HCT116 (cell line): ENCODE measurements at regions not wholly inside any gene's neighbourhood (a gene's known extent, or its start where the extent isn't known, plus 50 kb on each side); places are given as distances from the start of the nearest gene placed in this dataset.

Experiments
- ATAC-seq: fragments of 200-7000 bp; cut with Tn5 transposase; 2 replicates; pipeline ENCODE4 v1.9.1; 2020; ENCODE audit warnings: mild to moderate bottlenecking, moderate library complexity
- BruUV-seq: library from RNA; stranded (reverse); fragments of 400-500 nt; replicated peaks from 2 replicates; lab custom pipeline; 2021; lab: Mats Ljungman, UMichigan
- CTCF ChIA-PET: fragments of 300-600 bp; sonication (Branson Sonifier 250); formaldehyde crosslinking; loops from one replicate; lab custom pipeline; 2021; ENCODE audit warnings: antibody characterized with exemption; lab: Charles Lee
- POLR2A ChIA-PET: fragments of 300-600, 350-600 bp; sonication (Branson Sonifier 250); formaldehyde crosslinking; loops from one replicate; lab custom pipeline; 2021; ENCODE audit warnings: antibody characterized with exemption; lab: Charles Lee
- RAD21 ChIA-PET, 2 experiments: fragments of 300-600 bp; sonication (Branson Sonifier 250); formaldehyde crosslinking; loops; one replicate each; lab custom pipeline; 2023; ENCODE audit warnings: low total read pairs in 2 of 2; ENCODE audit not compliant: uncharacterized antibody in 2 of 2, unreplicated experiment in 2 of 2, low non-redundant PET in 1 of 2; lab: Charles Lee
- DNase-seq: peaks from one replicate; pipeline ENCODE4 v3.0.0-alpha.2; 2010; ENCODE audit warnings: low read depth, low spot score
- H2AFZ ChIP-seq: fragments of 200-600 bp; shearing (Covaris generic), sonication (generic); 2 replicates; pipeline ENCODE4 v1.6.1; 2017; ENCODE audit warnings: low read depth, mixed run types, mixed read lengths, antibody characterized with exemption, low read length; ENCODE audit not compliant: poor library complexity, severe bottlenecking
- H3K27ac ChIP-seq: 2 replicates; pipeline ENCODE4 v1.5.1; 2012; ENCODE audit warnings: low read depth, low read length
- H3K27me3 ChIP-seq: fragments of 200-600 bp; sonication (generic); 2 replicates; pipeline ENCODE4 v1.6.1; 2016; ENCODE audit warnings: mixed run types, low read length, mixed read lengths; ENCODE audit not compliant: insufficient read depth
- H3K36me3 ChIP-seq, 2 experiments: fragments of 200-500 bp in 1 of 2; fragments of 200-600 bp in 1 of 2; sonication (Bioruptor generic) in 1 of 2; sonication (generic) in 1 of 2; 2 replicates each; pipeline versions ENCODE4 v1.5.1 to v1.6.1; 2014 to 2016; ENCODE audit warnings: low read length in 2 of 2, inconsistent platforms in 1 of 2, mixed read lengths in 1 of 2, mixed run types in 1 of 2; ENCODE audit not compliant: insufficient read depth in 2 of 2, control insufficient read depth in 1 of 2
- H3K4me1 ChIP-seq, 2 experiments: fragments of 200-600 bp in 1 of 2; sonication (generic) in 1 of 2; 2 replicates each; pipeline versions ENCODE4 v1.5.1 to v1.6.1; 2012 to 2017; ENCODE audit warnings: low read length in 2 of 2, inconsistent platforms in 1 of 2, mild to moderate bottlenecking in 1 of 2, mixed read lengths in 1 of 2, mixed run types in 1 of 2, moderate library complexity in 1 of 2; ENCODE audit not compliant: insufficient read depth in 2 of 2, control insufficient read depth in 1 of 2
- H3K4me2 ChIP-seq: fragments of 200-600 bp; sonication (generic); 2 replicates; pipeline ENCODE4 v1.6.1; 2017; ENCODE audit warnings: mixed run types, low read length, mixed read lengths
- H3K4me3 ChIP-seq, 2 experiments: fragments of 200-600 bp in 1 of 2; sonication (generic) in 1 of 2; replicated peaks in 1 of 2; 2 replicates each; pipeline ENCODE4 v1.5.1; 2011 to 2016; ENCODE audit warnings: low read length in 2 of 2, control low read depth in 1 of 2, low read depth in 1 of 2, mild to moderate bottlenecking in 1 of 2, mixed read lengths in 1 of 2, mixed run types in 1 of 2
- H3K79me2 ChIP-seq: fragments of 200-600 bp; sonication (generic); 2 replicates; pipeline ENCODE4 v1.6.1; 2017; ENCODE audit warnings: mild to moderate bottlenecking, mixed run types, low read length, moderate library complexity, mixed read lengths; ENCODE audit not compliant: insufficient read depth
- H3K9ac ChIP-seq: fragments of 200-600 bp; sonication (generic); 2 replicates; pipeline ENCODE4 v1.6.1; 2016; ENCODE audit warnings: low read length, mixed read lengths
- H3K9me2 ChIP-seq: fragments of 200-600 bp; sonication (generic), shearing (Covaris generic); 2 replicates; pipeline ENCODE4 v1.6.1; 2017; ENCODE audit warnings: mixed run types, mild to moderate bottlenecking, moderate library complexity; ENCODE audit not compliant: insufficient read depth
- H3K9me3 ChIP-seq, 2 experiments: fragments of 200-500 bp in 1 of 2; fragments of 200-600 bp in 1 of 2; sonication (Bioruptor generic) in 1 of 2; sonication (generic) in 1 of 2; 2 replicates each; pipeline ENCODE4 v1.6.1; 2014 to 2017; ENCODE audit warnings: low read length in 2 of 2, mixed read lengths in 2 of 2, inconsistent platforms in 1 of 2, low read depth in 1 of 2, mild to moderate bottlenecking in 1 of 2, mixed run types in 1 of 2, moderate library complexity in 1 of 2; ENCODE audit not compliant: control insufficient read depth in 1 of 2, insufficient read depth in 1 of 2
- H4K20me1 ChIP-seq: fragments of 200-600 bp; sonication (generic), shearing (Covaris generic); 2 replicates; pipeline ENCODE4 v1.6.1; 2017; ENCODE audit warnings: mixed run types, mild to moderate bottlenecking, moderate library complexity; ENCODE audit not compliant: insufficient read depth
- ATF3 ChIP-seq: IDR thresholded peaks from 2 replicates; pipeline ENCODE4 v1.6.1; 2012
- CBX3 ChIP-seq: IDR thresholded peaks from 2 replicates; pipeline ENCODE4 v1.6.1; 2012; ENCODE audit warnings: low read depth
- CEBPB ChIP-seq: IDR thresholded peaks from 2 replicates; pipeline ENCODE4 v1.6.1; 2012; ENCODE audit warnings: low read depth
- CTCF ChIP-seq, 3 experiments: fragments of 200-600 bp in 1 of 3; sonication (generic) in 1 of 3; IDR thresholded peaks in 2 of 3; conservative IDR thresholded peaks in 1 of 3; 2 replicates each; pipeline ENCODE4 v1.5.1; 2012 to 2017; ENCODE audit warnings: low read depth in 2 of 3, low read length in 2 of 3, antibody characterized with exemption in 1 of 3, borderline replicate concordance in 1 of 3, control low read depth in 1 of 3, mild to moderate bottlenecking in 1 of 3, mixed read lengths in 1 of 3, mixed run types in 1 of 3, moderate library complexity in 1 of 3; ENCODE audit not compliant: insufficient read depth in 1 of 3
- EGR1 ChIP-seq: IDR thresholded peaks from 2 replicates; pipeline ENCODE4 v1.6.1; 2012; ENCODE audit warnings: low read depth
- ELF1 ChIP-seq: IDR thresholded peaks from 2 replicates; pipeline ENCODE4 v1.6.1; 2012; ENCODE audit warnings: low read depth, borderline replicate concordance
- EZH2 ChIP-seq: fragments of 200-600 bp; sonication (generic); IDR thresholded peaks from 2 replicates; pipeline ENCODE4 v1.6.1; 2017; ENCODE audit warnings: antibody characterized with exemption, mixed run types
- FOSL1 ChIP-seq: IDR thresholded peaks from 2 replicates; pipeline ENCODE4 v1.6.1; 2012; ENCODE audit warnings: low read depth
- JUND ChIP-seq: IDR thresholded peaks from 2 replicates; pipeline ENCODE4 v1.6.1; 2012
- POLR2A ChIP-seq: IDR thresholded peaks from 2 replicates; pipeline ENCODE4 v1.7.0; 2011; ENCODE audit warnings: borderline replicate concordance; ENCODE audit not compliant: insufficient read depth, insufficient read length; ENCODE audit errors: extremely low read depth
- SIN3A ChIP-seq: IDR thresholded peaks from 2 replicates; pipeline ENCODE4 v1.6.1; 2012; ENCODE audit warnings: low read depth
- SP1 ChIP-seq: IDR thresholded peaks from 2 replicates; pipeline ENCODE4 v1.6.1; 2012; ENCODE audit warnings: low read depth
- SRF ChIP-seq: IDR thresholded peaks from 2 replicates; pipeline ENCODE4 v1.6.1; 2012; ENCODE audit warnings: low read depth
- TCF7L2 ChIP-seq: IDR thresholded peaks from 2 replicates; pipeline ENCODE4 v1.7.0; 2011; ENCODE audit warnings: borderline replicate concordance, inconsistent platforms; ENCODE audit not compliant: insufficient read depth, insufficient read length; ENCODE audit errors: extremely low read depth
- YY1 ChIP-seq: IDR thresholded peaks from 2 replicates; pipeline ENCODE4 v1.6.1; 2011; ENCODE audit warnings: low read length, low read depth, moderate library complexity, mild to moderate bottlenecking; ENCODE audit not compliant: insufficient replicate concordance; ENCODE audit errors: extremely low read depth
- ZBTB33 ChIP-seq: IDR thresholded peaks from 2 replicates; pipeline ENCODE4 v1.6.1; 2011; ENCODE audit warnings: mild to moderate bottlenecking, low read length, moderate library complexity; ENCODE audit not compliant: insufficient replicate concordance; ENCODE audit errors: extremely low read depth
- ZFX ChIP-seq: fragments of 450-650 bp; IDR thresholded peaks from 2 replicates; pipeline ENCODE4 v1.6.1; 2017
- ZNF274 ChIP-seq: fragments of 200-500 bp; sonication (Bioruptor generic); IDR thresholded peaks from 2 replicates; pipeline ENCODE4 v1.6.1; 2014; ENCODE audit warnings: mild to moderate bottlenecking, low read depth, low read length, inconsistent platforms
- intact Hi-C: fragments of 100-400 bp; cut with micrococcal nuclease; formaldehyde crosslinking; loops from 2 replicates; pipeline ENCODE4 v1.10.0; 2022
- TF ChIP-seq, protein P1 (sequence below): IDR thresholded peaks from 2 replicates; pipeline ENCODE4 v1.6.1; 2012

DNA sequence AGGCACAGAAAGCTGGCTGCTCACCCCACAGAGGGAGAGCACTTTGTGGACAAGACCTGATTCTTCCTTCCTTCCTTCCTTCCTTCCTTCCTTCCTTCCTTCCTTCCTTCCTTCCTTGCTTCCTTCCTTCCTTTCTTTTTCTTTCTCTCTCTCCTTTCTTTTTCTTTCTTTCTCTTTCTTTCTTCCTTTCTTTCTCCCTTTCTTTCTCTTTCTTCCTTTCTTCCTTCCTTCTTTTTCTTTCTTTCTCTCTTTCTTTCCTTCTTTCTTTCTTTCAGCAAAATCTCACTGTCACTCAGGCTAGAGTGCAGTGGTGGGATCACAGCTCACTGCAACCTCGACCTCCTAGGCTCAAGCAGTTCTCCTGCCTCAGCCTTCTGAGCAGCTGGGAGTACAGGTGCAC, 263.9 kb downstream of the UQCRFS1 start:
- Histone ChIP-seq H3K36me3 (no peaks in the 10 kb centered on the region), H4K20me1 (no peaks in the 10 kb centered on the region), H3K9me2 (no peaks in the 10 kb centered on the region), H3K4me3 (no peak overlapping the region), H3K79me2 (no peaks in the 10 kb centered on the region), H3K9ac (no peak overlapping the region), H3K27me3 (no peaks in the 10 kb centered on the region), H3K9me3 (peaks cover 5 to 18% of the 10 kb centered on the region in 2 experiments; a peak in 2 of 4 replicates), H3K4me1 (no peaks in the 10 kb centered on the region), H3K27ac (no peak overlapping the region), H3K4me2 (no peak overlapping the region), H2AFZ (no peak overlapping the region)
- ATAC-seq (no peak), DNase-seq (no peak)
- ChIA-PET CTCF (no interaction called here), POLR2A (no interaction called here), RAD21 (no interaction called here)
- no peak for TF ChIP-seq CEBPB
- no peak for TF ChIP-seq JUND
- no peak for TF ChIP-seq EGR1
- TF ChIP-seq ZNF274, result no peak
- no peak for TF ChIP-seq ZBTB33
- no peak for TF ChIP-seq POLR2A
- TF ChIP-seq SP1, result no peak
- no peak for TF ChIP-seq CBX3
- no peak for TF ChIP-seq YY1
- TF ChIP-seq ATF3, result no peak
- TF ChIP-seq ZFX, result no peak
- no peak for TF ChIP-seq FOSL1
- no peak for TF ChIP-seq EZH2
- no peak for TF ChIP-seq SIN3A
- no peak for TF ChIP-seq CTCF (IDR thresholded peaks at IDR 0.05 in 2 of 3, conservative IDR thresholded peaks at IDR 0.05 in 1 of 3; ENCODE audit: borderline replicate concordance in 1 of 3, insufficient read depth in 1 of 3, low read depth in 2 of 3, low read length in 2 of 3)
- TF ChIP-seq SRF, result no peak
- TF ChIP-seq TCF7L2, result no peak
- TF ChIP-seq ELF1, result no peak
- TF ChIP-seq, protein P1, sequence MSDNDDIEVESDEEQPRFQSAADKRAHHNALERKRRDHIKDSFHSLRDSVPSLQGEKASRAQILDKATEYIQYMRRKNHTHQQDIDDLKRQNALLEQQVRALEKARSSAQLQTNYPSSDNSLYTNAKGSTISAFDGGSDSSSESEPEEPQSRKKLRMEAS, result no peak
- intact Hi-C loops, result no loop called here
- BruUV-seq, result no TSS peak
